Brain microvascular endothelial cell (primary cell): ENCODE measurements at regions not wholly inside any gene's neighbourhood (a gene's known extent, or its start where the extent isn't known, plus 50 kb on each side); places are given as distances from the start of the nearest gene placed in this dataset.

Experiments used
- DNase-seq: peaks from one replicate; pipeline ENCODE4 v3.0.0-alpha.2; 2020
- H3K27ac ChIP-seq: fragments of 250-450 bp; sonication (Bioruptor Pico); 2 replicates; pipeline ENCODE4 v1.5.1; 2020; ENCODE audit warnings: mild to moderate bottlenecking, moderate library complexity
- H3K27me3 ChIP-seq: fragments of 250-450 bp; sonication (Bioruptor Pico); replicated peaks from 2 replicates; pipeline ENCODE4 v1.5.1; 2020; ENCODE audit warnings: mild to moderate bottlenecking
- H3K36me3 ChIP-seq: fragments of 250-450 bp; sonication (Bioruptor Pico); replicated peaks from 2 replicates; pipeline ENCODE4 v1.5.1; 2020; ENCODE audit warnings: mild to moderate bottlenecking
- H3K4me3 ChIP-seq: 2 replicates; pipeline ENCODE4 v1.5.1; 2011; ENCODE audit warnings: low read depth, mild to moderate bottlenecking, control low read depth, low read length, moderate library complexity
- CTCF ChIP-seq: IDR thresholded peaks from 2 replicates; pipeline ENCODE4 v1.5.1; 2011; ENCODE audit warnings: low read depth, mild to moderate bottlenecking, moderate library complexity, low read length, control low read depth, inconsistent platforms; ENCODE audit errors: missing control alignments
- in situ Hi-C: cut with HindIII; loops from 2 replicates; pipeline ENCODE4 v1.10.0; 2017; ENCODE audit warnings: low sequenced_read_pairs, low pct_ligation_motif_present

DNA sequence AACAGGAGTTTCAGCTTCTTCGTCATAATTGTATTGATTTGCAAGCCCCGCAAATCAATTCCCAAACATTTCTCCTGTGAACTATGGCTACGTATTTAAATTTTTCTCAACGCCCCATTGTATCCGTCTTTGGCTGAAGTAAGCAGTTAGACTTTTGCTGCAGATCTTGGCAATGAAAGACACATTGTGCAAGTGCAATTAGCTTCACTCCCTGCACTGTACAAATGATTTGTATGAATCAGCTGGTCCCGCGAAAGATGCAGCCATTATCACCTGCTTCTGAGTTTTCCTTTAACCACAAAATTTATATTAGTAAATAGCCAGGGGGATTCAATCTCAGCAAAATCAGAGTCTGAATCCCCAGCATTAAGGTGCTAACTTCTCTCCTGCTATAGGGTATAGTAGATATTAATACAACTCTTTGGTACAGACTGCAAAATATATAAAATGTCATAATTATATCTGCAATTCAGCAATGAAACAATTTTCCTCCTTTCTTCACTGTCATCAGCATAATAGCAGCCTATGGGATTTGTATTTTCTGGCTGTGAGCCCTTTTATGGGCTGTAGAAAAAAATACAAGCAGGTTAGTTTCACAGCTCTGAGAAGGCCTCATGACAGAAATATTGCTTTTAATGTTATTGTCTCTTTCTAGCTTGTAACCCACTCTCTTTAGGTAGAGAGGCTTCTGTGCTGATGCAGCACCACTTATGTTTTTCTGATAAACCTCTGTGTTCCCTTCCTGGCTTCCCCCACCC is 68.4 kb upstream of the SMARCA2 start:
- DNase-seq, result no peak
- H3K27me3 ChIP-seq, result no peaks in the 10 kb centered on the region
- no peak for TF ChIP-seq CTCF
- no peak overlapping the region for H3K27ac ChIP-seq
- H3K36me3 ChIP-seq, result no peaks in the 10 kb centered on the region
- in situ Hi-C loops, result no loop called here
- no peak overlapping the region for H3K4me3 ChIP-seq

GRCh38 chr9:1947438-1947837 is 67.7 kb upstream of the SMARCA2 start:
- Histone ChIP-seq H3K4me3 (no peak overlapping the region), H3K27ac (no peak overlapping the region), H3K27me3 (no peaks in the 10 kb centered on the region), H3K36me3 (no peaks in the 10 kb centered on the region)
- in situ Hi-C loops, result no loop called here
- no peak for TF ChIP-seq CTCF
- no peak for DNase-seq

DNA sequence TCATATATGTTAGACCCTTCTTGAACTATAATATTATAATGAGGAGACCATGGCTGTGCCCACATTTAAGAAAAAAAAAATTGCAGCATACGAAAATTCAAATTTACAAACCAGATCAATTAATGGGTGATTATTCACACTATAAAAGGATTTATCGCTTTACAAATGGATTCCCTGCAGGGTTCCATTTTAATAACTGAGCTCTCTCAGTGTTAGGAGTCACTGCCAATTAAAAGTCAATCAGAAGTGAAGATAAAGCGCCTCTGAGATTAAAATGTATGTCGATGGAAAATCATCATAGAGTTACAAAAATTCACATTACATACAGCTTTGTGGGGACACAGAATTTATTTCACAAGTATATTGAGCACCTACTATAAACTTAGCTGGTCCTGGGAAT is 66.6 kb upstream of the SMARCA2 start:
- Histone ChIP-seq H3K4me3 (no peak overlapping the region), H3K36me3 (no peaks in the 10 kb centered on the region), H3K27ac (no peak overlapping the region), H3K27me3 (no peaks in the 10 kb centered on the region)
- TF ChIP-seq CTCF, result no peak
- no peak for DNase-seq
- in situ Hi-C loops, result no loop called here

- in situ Hi-C loops, result no loop called here
- Histone ChIP-seq H3K27ac (no peak overlapping the region), H3K4me3 (no peak overlapping the region), H3K36me3 (no peaks in the 10 kb centered on the region), H3K27me3 (no peaks in the 10 kb centered on the region)
- no peak for DNase-seq
- no peak for TF ChIP-seq CTCF
These were observed 63.7 kb upstream of the SMARCA2 start for GRCh38 chr9:1951446-1951845.

DNA sequence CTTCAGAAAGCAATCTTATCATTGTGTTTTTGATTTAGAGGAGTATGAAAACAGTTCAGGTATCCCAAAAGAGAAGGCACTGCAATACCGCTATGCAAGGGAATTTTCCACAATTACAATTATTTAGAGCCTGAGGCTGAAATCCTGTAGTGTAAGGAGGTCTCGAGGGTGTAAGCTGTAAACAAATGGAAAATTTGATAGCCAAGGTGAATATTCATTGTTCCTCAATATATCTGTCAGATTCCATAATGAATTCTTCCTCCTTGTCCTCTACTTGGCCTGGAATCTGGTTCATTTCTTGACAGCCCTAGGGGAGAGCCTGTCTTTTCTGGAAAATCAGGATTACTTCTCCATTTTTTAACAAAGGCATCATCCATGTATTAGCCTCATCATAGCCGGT is 63.1 kb upstream of the SMARCA2 start:
- Histone ChIP-seq H3K36me3 (no peaks in the 10 kb centered on the region), H3K4me3 (no peak overlapping the region), H3K27me3 (no peaks in the 10 kb centered on the region), H3K27ac (no peak overlapping the region)
- in situ Hi-C loops, result no loop called here
- TF ChIP-seq CTCF, result no peak
- DNase-seq, result no peak

- Histone ChIP-seq H3K4me3 (no peak overlapping the region), H3K27me3 (no peaks in the 10 kb centered on the region), H3K36me3 (no peaks in the 10 kb centered on the region), H3K27ac (no peak overlapping the region)
- in situ Hi-C loops, result no loop called here
- no peak for DNase-seq
- TF ChIP-seq CTCF, result no peak
These were observed 60.9 kb upstream of the SMARCA2 start for GRCh38 chr9:1954238-1954637.
